CD4-positive, alpha-beta memory T cell (primary cell): ENCODE measurements at regions not wholly inside any gene's neighbourhood (a gene's known extent, or its start where the extent isn't known, plus 50 kb on each side); places are given as distances from the start of the nearest gene placed in this dataset.
"Not testable (repeated sequence)": the region's sequence is repeated elsewhere in the genome, so short reads cannot be mapped to it uniquely, and the experiment has no call there.

Experiments
- CTCF ChIA-PET: fragments of 350-600 bp; sonication (Branson Sonifier 250); formaldehyde crosslinking; loops from one replicate; lab custom pipeline; 2021; ENCODE audit warnings: inconsistent platforms; ENCODE audit not compliant: partially characterized antibody; lab: Charles Lee
- POLR2A ChIA-PET: fragments of 350-600 bp; sonication (Branson Sonifier 250); formaldehyde crosslinking; loops from one replicate; lab custom pipeline; 2021; ENCODE audit not compliant: partially characterized antibody; lab: Charles Lee
- DNase-seq, 5 donors: peaks; one replicate each; pipeline versions ENCODE4 v3.0.0 to v3.0.0-alpha.2; 2020 to 2022; ENCODE audit warnings: mixed read lengths in 1 of 5
- H3K27ac ChIP-seq: one replicate; pipeline ENCODE4 v1.7.0; 2013; ENCODE audit warnings: low read depth, low read length
- H3K27me3 ChIP-seq: 2 replicates; pipeline ENCODE4 v1.7.0; 2013; ENCODE audit warnings: mild to moderate bottlenecking, low read length, moderate library complexity; ENCODE audit not compliant: insufficient read depth
- H3K36me3 ChIP-seq: 2 replicates; pipeline ENCODE4 v1.7.0; 2013; ENCODE audit warnings: mild to moderate bottlenecking, low read length, moderate library complexity; ENCODE audit not compliant: insufficient read depth
- H3K4me1 ChIP-seq: 2 replicates; pipeline ENCODE4 v1.7.0; 2013; ENCODE audit warnings: mild to moderate bottlenecking, low read length, moderate library complexity; ENCODE audit not compliant: insufficient read depth
- H3K4me3 ChIP-seq, 2 donors: one replicate each; pipeline ENCODE4 v1.7.0; 2013; ENCODE audit warnings: low read length in 2 of 2, mild to moderate bottlenecking in 1 of 2
- H3K9me3 ChIP-seq, 2 donors: one replicate each; pipeline ENCODE4 v1.7.0; 2013; ENCODE audit warnings: low read length in 2 of 2, control low read depth in 1 of 2; ENCODE audit not compliant: control insufficient read depth in 1 of 2
- H3K27ac Mint-ChIP-seq, 7 donors: one replicate each; pipeline ENCODE4 v1.8.0; 2020 to 2021; ENCODE audit warnings: mixed read lengths in 7 of 7, mild to moderate bottlenecking in 6 of 7, inconsistent platforms in 3 of 7, moderate library complexity in 3 of 7
- H3K27me3 Mint-ChIP-seq, 2 donors: one replicate each; pipeline ENCODE4 v1.8.0; 2020 to 2021; ENCODE audit warnings: mixed read lengths in 2 of 2
- H3K36me3 Mint-ChIP-seq, 2 donors: one replicate each; pipeline ENCODE4 v1.8.0; 2020 to 2021; ENCODE audit warnings: mixed read lengths in 2 of 2, inconsistent platforms in 1 of 2, mild to moderate bottlenecking in 1 of 2
- H3K4me1 Mint-ChIP-seq, 4 donors: one replicate each; pipeline ENCODE4 v1.8.0; 2020 to 2021; ENCODE audit warnings: mixed read lengths in 4 of 4, mild to moderate bottlenecking in 1 of 4
- H3K4me3 Mint-ChIP-seq, 8 donors: one replicate each; pipeline ENCODE4 v1.8.0; 2020 to 2021; ENCODE audit warnings: mixed read lengths in 8 of 8, mild to moderate bottlenecking in 7 of 8, moderate library complexity in 6 of 8, inconsistent platforms in 3 of 8
- H3K9me3 Mint-ChIP-seq, 8 donors: one replicate each; pipeline ENCODE4 v1.8.0; 2020 to 2021; ENCODE audit warnings: mixed read lengths in 8 of 8, mild to moderate bottlenecking in 5 of 8, inconsistent platforms in 3 of 8, moderate library complexity in 1 of 8
- intact Hi-C: fragments of 100-400 bp; cut with micrococcal nuclease; formaldehyde crosslinking; loops from one replicate; pipeline ENCODE4 v1.15.1; 2023

GRCh38 chr5:62190931-62191330 lies 115.1 kb upstream of the KIF2A start:
- no peaks in the 10 kb centered on the region for H3K4me1 Mint-ChIP-seq
- H3K27ac ChIP-seq = no peak overlapping the region
- H3K27ac Mint-ChIP-seq = no peak overlapping the region
- no peak for DNase-seq
- no peaks in the 10 kb centered on the region for H3K36me3 ChIP-seq
- H3K27me3 Mint-ChIP-seq = peaks cover 10 to 16% of the 10 kb centered on the region in 2 donors
- POLR2A ChIA-PET = no interaction called here
- peaks cover 0 to 20% (median 11%) of the 10 kb centered on the region in 8 donors for H3K9me3 Mint-ChIP-seq
- no peaks in the 10 kb centered on the region for H3K36me3 Mint-ChIP-seq
- H3K27me3 ChIP-seq = no peaks in the 10 kb centered on the region
- H3K4me3 Mint-ChIP-seq = no peak overlapping the region
- CTCF ChIA-PET = no interaction called here
- intact Hi-C loops = no loop called here
- no peaks in the 10 kb centered on the region for H3K9me3 ChIP-seq
- H3K4me1 ChIP-seq = no peaks in the 10 kb centered on the region
- H3K4me3 ChIP-seq = no peak overlapping the region

GRCh38 chr5:62192958-62193357 lies 113.0 kb upstream of the KIF2A start:
- CTCF ChIA-PET = no interaction called here
- intact Hi-C loops = no loop called here

GRCh38 chr5:62196532-62196931 lies 109.5 kb upstream of the KIF2A start:
- POLR2A ChIA-PET, H3K36me3 ChIP-seq, H3K27ac Mint-ChIP-seq, H3K9me3 ChIP-seq, H3K36me3 Mint-ChIP-seq, H3K4me3 Mint-ChIP-seq, H3K4me1 ChIP-seq, DNase-seq, H3K27me3 ChIP-seq, CTCF ChIA-PET, H3K4me3 ChIP-seq, H3K4me1 Mint-ChIP-seq, intact Hi-C loops, H3K27ac ChIP-seq: not testable (repeated sequence)
- peaks cover 11 to 15% of the 10 kb centered on the region in 2 donors for H3K27me3 Mint-ChIP-seq
- peaks cover 0 to 20% (median 11%) of the 10 kb centered on the region in 8 donors for H3K9me3 Mint-ChIP-seq

More at GRCh38 chr5:62192958-62193357, 113.0 kb upstream of the KIF2A start:
- Mint-ChIP-seq H3K27me3 (peaks cover 10 to 11% of the 10 kb centered on the region in 2 donors), H3K36me3 (no peaks in the 10 kb centered on the region), H3K27ac (no peak overlapping the region), H3K4me1 (no peaks in the 10 kb centered on the region), H3K4me3 (no peak overlapping the region), H3K9me3 (peaks cover 0 to 20% (median 11%) of the 10 kb centered on the region in 8 donors)
- Histone ChIP-seq H3K27ac (no peak overlapping the region), H3K4me1 (no peaks in the 10 kb centered on the region), H3K36me3 (no peaks in the 10 kb centered on the region), H3K9me3 (no peaks in the 10 kb centered on the region), H3K27me3 (no peaks in the 10 kb centered on the region), H3K4me3 (no peak overlapping the region)
- POLR2A ChIA-PET = no interaction called here
- DNase-seq = no peak

GRCh38 chr5:62197697-62198096 lies 108.3 kb upstream of the KIF2A start:
- Mint-ChIP-seq H3K4me3 (no peak overlapping the region), H3K36me3 (no peaks in the 10 kb centered on the region), H3K27ac (no peak overlapping the region), H3K27me3 (peaks cover 6 to 15% of the 10 kb centered on the region in 2 donors), H3K9me3 (peaks cover 0 to 13% (median 6%) of the 10 kb centered on the region in 8 donors), H3K4me1 (peaks cover 0 to 3% (median 0%) of the 10 kb centered on the region in 4 donors)
- CTCF ChIA-PET = no interaction called here
- no peaks in the 10 kb centered on the region for H3K4me1 ChIP-seq
- intact Hi-C loops = no loop called here
- POLR2A ChIA-PET = no interaction called here
- no peak for DNase-seq
- no peaks in the 10 kb centered on the region for H3K36me3 ChIP-seq
- H3K27me3 ChIP-seq = no peaks in the 10 kb centered on the region
- H3K27ac ChIP-seq = no peak overlapping the region
- H3K4me3 ChIP-seq = no peak overlapping the region
- no peaks in the 10 kb centered on the region for H3K9me3 ChIP-seq

GRCh38 chr5:62198421-62198820 lies 107.6 kb upstream of the KIF2A start:
- CTCF ChIA-PET = interaction anchor here (1.0 kb wide), 1 partner anchor 11 kb away, joined by 3 read pairs; no protein-coding TSS in a partner anchor
- H3K9me3 Mint-ChIP-seq = peaks cover 0 to 7% (median 4%) of the 10 kb centered on the region in 8 donors
- H3K4me1 Mint-ChIP-seq = peaks cover 0 to 3% (median 0%) of the 10 kb centered on the region in 4 donors
- no peaks in the 10 kb centered on the region for H3K36me3 Mint-ChIP-seq
- Histone ChIP-seq H3K4me1 (no peaks in the 10 kb centered on the region), H3K4me3 (no peak overlapping the region), H3K27ac (no peak overlapping the region), H3K27me3 (peaks cover 4% of the 10 kb centered on the region), H3K9me3 (no peaks in the 10 kb centered on the region), H3K36me3 (no peaks in the 10 kb centered on the region)
- intact Hi-C loops = no loop called here
- H3K27ac Mint-ChIP-seq = no peak overlapping the region
- peaks cover 9 to 21% of the 10 kb centered on the region in 2 donors for H3K27me3 Mint-ChIP-seq
- H3K4me3 Mint-ChIP-seq = no peak overlapping the region
- POLR2A ChIA-PET = no interaction called here
- no peak for DNase-seq

- H3K27ac Mint-ChIP-seq = no peak overlapping the region
- H3K9me3 ChIP-seq = no peaks in the 10 kb centered on the region
Measured at GRCh38 chr5:62199792-62200716, 106.0 kb upstream of the KIF2A start.

GRCh38 chr5:62206150-62206829 lies 99.7 kb upstream of the KIF2A start:
- H3K27ac ChIP-seq = no peak overlapping the region
- H3K36me3 Mint-ChIP-seq = no peaks in the 10 kb centered on the region
- peaks cover 11% of the 10 kb centered on the region for H3K27me3 ChIP-seq
- H3K27ac Mint-ChIP-seq = no peak overlapping the region
- H3K4me3 ChIP-seq = no peak overlapping the region
- no peaks in the 10 kb centered on the region for H3K4me1 ChIP-seq
- no peaks in the 10 kb centered on the region for H3K36me3 ChIP-seq
- no peak overlapping the region for H3K4me3 Mint-ChIP-seq
- no peak for DNase-seq
- no peaks in the 10 kb centered on the region for H3K9me3 ChIP-seq
- CTCF ChIA-PET = no interaction called here
- H3K9me3 Mint-ChIP-seq = no peaks in the 10 kb centered on the region
- no peaks in the 10 kb centered on the region for H3K4me1 Mint-ChIP-seq
- H3K27me3 Mint-ChIP-seq = peaks cover 20 to 25% of the 10 kb centered on the region in 2 donors
- POLR2A ChIA-PET = no interaction called here
- intact Hi-C loops = no loop called here

More at GRCh38 chr5:62199792-62200716, 106.0 kb upstream of the KIF2A start:
- H3K4me3 ChIP-seq = no peak overlapping the region
- no peak overlapping the region for H3K27ac ChIP-seq
- no peaks in the 10 kb centered on the region for H3K9me3 Mint-ChIP-seq
- intact Hi-C loops = no loop called here
- H3K27me3 Mint-ChIP-seq = peaks cover 9 to 18% of the 10 kb centered on the region in 2 donors
- H3K4me1 Mint-ChIP-seq = peaks cover 0 to 3% (median 0%) of the 10 kb centered on the region in 4 donors
- no peaks in the 10 kb centered on the region for H3K36me3 Mint-ChIP-seq
- ChIA-PET POLR2A (no interaction called here), CTCF (interaction anchor here (1.1 kb wide), 1 partner anchor 12 kb away, joined by 3 read pairs; no protein-coding TSS in a partner anchor)
- no peak for DNase-seq
- H3K36me3 ChIP-seq = no peaks in the 10 kb centered on the region
- no peaks in the 10 kb centered on the region for H3K4me1 ChIP-seq
- peaks cover 4% of the 10 kb centered on the region for H3K27me3 ChIP-seq
- H3K4me3 Mint-ChIP-seq = no peak overlapping the region
